HG02623 (cell line): ENCODE measurements at regions not wholly inside any gene's neighbourhood (a gene's known extent, or its start where the extent isn't known, plus 50 kb on each side); places are given as distances from the start of the nearest gene placed in this dataset.

Experiments
- ATAC-seq: cut with Tn5 transposase; IDR thresholded peaks from one replicate; pipeline ENCODE4 v1.9.1; 2021; ENCODE audit warnings: moderate library complexity; ENCODE audit not compliant: unreplicated experiment

DNA sequence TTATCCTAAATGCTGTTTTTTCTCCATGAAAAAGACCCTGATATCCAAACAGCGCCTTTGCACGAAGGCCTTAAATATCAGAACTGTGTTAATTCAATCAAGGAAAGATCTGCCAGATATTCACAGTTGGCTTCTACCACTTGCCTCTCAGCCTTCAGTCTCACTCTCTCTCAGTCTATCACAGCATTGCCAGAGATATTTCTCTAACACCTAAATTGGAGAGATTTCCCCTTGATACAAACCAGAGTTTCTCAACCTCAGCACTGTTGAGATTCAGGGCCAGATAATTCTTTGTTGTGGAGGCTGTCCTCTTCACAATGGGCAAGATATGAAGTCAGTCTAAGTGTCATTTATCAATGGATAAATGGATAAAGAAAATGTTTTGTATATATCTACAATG, 454.1 kb upstream of the MAF start:
- no peak for ATAC-seq

DNA sequence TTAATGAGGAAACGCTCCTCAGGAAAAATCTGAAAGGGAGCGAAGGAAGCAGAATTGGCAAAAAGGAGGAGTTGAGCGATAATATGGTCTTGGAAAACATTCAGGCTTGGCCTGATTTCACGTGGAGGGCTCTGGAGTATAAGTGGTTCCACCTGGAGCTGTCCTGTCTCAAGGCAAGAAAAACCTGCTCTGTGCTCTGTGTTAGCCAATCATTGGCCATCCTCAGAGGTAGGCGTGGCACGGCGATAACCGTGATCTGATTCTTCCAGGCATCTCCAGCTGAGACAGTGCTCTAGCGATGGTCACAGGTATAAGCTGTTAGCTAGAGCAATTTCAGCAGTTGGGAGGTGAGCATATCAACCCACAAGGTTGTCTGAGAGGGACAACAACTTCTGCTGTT, 450.5 kb upstream of the MAF start:
- ATAC-seq, result no peak

DNA sequence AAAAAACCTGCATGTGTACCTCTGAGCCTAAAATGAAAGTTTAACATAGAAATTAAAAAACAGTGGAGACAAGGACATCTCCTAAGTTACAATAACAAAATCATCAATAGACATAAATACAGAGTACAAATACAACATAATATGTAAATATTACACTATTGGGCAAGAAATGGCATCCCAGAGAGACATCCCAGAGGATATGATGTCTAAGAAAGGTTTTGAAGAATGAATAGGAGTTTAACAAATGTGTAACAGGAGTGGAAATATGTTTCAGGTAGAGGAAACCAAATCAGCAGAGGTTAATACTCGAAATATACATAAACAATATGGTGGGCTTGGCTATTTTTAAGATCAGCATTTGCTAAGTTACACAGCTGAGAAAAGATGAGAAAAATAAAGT, 447.7 kb upstream of the MAF start:
- ATAC-seq, result no peak

DNA sequence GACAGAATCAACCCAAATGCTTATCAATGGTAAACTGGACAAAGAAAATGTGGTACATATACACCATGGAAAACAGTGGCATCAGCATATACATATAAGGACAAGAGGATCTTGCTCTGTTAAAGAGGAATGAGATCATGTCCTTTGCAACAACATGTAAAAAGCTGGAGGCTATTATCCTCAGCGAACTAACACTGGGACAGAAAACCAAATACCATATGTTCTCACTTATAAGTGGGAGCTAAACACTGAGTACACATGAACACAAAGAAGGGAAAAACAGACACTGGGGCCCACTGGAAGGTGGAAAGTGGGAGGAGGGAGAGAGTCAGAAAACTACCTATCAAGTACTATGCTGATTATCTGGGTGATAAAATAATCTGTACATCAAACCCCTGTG, 447.3 kb upstream of the MAF start:
- ATAC-seq, result no peak

DNA sequence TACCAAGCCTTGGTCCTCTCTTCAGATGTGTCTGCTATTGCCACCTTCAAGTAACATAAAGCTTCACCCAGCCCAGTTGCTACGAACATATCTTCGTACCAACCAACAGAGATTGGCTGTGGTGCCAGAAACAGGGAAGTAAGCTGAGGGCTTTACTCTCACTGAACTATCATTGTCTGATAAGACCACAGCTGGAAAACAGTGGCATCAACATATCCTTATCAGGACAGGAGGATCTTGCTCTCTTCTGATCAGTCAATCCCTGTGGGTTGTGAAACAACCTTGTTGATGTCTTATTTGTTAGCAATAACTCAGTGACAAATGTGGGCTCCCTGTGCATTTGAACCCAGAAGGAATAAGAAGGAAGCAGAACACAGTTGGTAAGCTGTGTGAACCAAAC, 446.3 kb upstream of the MAF start:
- no peak for ATAC-seq

DNA sequence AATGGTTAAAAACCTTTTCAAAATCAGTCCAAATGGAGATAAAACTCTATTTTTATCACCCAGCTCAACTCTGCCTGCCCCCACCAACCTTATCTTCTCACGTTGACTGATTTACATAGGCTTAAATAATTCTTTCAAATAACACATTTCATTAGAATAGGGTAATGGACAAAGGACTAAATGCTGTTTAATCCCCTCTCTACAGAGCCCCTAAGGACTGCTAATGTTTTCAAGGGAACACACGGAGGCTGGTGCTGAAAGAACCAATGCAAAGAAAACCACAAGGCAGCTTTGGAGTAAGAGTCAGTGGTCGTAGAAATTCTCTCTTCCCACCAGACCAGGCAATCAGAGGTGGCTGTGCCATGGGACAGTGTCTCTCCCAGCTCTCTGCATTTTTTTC, 445.7 kb upstream of the MAF start:
- ATAC-seq, result no peak

DNA sequence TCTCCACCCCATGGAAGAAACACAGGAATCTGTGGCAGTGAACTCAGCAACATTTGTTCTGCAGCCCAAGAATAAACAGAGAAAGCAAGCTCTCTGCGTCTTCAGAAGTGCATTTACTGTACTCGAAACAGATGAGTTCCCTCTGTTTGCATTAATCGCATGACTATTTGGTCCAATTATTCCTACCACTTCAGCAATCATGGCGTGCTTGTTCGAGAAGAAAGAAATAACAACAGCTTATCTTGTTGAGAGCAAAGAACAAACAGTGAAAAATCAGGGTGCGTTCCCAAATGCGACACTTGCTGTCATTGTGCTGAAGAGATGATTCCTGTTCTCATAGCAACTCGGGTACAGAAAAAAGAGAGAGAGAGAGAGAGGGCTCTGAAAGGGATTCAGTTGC, 445.3 kb upstream of the MAF start:
- no peak for ATAC-seq

DNA sequence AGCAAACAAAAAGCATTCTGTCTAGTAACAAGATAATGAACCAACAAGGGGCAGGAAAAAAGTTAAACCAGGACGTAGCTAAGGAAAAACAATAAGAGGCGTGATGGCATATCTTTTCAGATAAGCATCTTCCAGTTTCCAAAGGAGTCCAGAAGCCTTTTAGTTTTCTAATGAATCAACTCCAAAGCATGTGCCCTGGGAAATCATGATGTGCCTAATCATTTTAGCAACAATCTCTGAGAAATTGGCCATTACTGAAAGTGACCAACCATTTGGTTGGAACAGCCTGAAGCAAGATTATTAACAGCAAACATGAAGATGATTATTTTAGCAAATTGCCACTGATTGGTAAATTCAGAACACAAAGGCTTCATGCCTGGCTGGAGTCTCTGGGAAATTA, 440.9 kb upstream of the MAF start:
- no peak for ATAC-seq

DNA sequence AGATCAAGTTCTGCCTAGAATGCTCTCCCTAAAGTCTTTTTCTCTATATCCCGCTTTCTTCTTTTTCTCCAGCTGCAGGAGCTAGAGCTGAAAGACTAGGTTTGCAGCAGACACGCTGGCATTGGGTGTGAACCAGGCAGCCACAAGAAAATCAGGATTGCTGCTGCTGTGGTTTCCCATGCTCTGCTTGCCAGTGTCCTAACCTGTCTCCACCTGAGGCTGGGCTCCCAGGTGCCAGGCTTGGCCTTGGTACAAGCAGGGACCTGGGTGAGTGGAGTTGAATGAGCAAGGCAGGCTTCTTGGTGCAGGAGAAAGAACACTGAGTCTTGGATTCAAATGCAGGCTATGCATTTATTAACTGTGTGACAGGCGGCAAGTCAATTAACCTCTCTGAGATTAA, 440.3 kb upstream of the MAF start:
- ATAC-seq, result no peak

DNA sequence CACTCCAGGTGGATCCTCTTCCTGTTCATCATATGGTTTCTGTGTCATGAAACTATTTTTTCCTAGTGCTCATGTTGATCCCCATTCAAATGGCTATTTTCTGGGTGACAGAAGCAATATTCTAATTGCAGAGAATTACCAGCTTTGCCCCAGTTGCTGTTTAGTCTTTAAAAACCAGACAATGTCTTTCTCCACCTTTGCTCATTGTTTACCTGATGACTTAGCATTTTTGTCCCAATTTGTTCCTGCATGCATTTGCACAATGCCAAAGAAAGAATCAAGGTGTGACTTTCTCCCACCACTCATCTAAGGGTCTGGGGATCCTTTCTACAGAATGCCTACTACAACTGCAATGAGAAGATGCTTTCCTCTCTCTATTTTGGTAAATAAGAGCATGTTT, 439.9 kb upstream of the MAF start:
- no peak for ATAC-seq

DNA sequence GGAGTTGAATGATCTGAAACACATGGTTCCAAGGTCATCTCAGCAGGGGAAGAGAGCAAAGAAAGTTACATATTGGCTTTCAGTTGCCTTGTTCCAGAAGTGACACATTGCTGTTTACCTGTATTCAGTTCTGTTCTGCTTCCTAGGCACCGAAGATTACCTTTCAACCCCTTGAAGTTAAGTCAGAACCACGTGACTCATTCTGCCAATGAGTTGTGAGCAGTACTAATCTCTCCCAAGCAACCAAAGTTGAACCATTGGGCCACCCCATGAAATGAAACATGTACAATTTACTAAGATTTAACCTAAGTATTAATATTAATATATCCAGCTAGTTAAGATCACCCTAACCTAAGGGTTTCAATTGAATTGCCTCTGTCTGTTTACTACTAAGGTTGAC, 439.2 kb upstream of the MAF start:
- no peak for ATAC-seq

DNA sequence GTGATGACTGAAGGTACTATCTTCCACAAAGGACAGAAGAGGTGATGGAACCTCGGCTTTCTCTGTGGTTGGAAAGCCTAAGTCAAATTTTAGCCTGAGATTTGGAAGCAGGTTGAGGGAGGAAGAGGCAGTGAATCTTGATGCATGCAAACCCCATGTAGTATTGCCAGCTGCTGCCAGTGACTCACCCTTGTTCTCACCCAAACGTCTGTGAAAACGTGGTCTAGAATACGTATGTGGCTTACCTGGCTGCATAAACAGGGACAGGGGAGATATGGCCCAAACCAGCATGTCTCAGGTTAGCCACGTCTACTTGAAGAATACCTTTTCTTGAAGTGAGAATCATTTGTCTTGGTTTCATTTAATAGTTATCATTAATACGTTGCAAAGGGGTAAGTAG, 438.0 kb upstream of the MAF start:
- ATAC-seq, result no peak

DNA sequence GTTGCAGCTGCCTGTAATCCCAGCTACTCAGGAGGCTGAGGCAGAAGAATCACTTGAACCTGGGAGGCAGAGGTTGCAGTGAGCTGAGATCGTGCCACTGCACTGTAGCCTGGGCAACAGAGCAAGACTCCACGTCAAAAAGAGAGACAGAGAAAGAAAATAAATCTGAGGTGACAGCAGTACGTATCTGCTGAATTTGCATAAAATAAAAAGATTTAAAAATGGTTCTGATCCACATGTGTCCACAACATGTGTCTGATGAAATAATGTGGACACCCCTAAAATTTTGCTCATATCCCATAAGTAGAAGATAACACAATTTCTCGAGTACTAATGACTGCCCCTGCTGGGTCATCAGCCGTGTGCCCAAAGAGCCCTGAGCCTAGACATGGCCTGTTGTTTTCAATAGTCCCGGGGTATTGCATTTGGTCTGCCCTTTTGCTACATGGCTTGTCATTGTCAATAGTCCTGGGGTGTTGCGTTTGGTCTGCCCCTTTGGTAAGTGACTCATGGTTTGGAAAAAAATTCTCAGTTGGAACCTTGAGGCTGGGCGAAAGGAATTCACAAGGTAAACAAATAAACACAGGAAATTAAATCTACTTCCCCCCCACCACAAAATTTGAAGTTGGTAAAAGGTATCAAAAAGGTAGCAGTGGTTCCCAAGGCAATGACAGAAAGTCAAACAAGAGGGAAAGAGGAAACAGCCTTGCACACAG, 434.6 kb upstream of the MAF start:
- no peak for ATAC-seq

DNA sequence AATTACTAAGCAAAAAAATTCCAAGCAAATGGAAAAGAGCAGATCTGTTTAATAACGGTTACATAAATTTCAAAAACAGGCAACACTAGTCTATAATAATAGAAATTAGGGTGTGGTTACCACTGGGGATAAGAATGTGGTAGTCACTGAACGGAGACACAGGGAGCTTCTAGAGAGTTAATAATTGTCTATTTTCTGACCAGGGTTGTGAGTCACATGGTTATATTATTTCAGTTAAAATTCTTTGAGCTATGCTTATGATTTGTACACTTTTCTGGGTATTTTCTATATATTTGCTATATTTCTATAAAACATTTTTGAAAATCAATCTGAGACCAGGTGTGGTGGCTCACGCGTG, 433.9 kb upstream of the MAF start:
- ATAC-seq, result no peak

DNA sequence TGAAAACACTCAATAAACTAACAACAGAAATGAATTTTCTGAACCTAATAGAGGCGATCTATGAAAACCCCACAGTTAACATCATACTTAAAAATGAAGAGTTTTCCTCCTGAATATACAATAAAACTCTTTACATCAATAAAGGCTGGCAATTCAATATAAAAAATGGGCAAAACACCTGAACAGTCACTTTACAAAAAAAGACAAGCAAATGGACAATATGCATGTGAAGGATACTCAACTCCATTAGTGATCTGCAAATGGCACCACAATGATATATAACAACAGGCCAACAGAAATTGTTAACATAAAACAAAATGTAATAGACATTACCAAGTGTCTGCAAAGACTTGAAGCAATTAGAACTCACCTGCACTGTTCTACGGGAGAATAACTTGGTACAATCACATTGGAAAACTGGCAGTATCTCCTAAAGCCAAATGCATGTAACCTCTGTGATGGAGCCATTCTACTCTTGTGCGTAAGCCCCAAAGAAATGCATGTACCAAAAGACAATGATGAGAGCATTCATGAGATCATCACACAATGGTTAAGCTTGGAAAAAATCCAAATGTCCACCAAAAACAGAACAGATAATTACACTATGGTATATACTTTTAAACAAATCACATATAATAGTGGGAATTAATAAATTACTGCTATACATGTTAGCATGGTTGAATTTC, 433.4 kb upstream of the MAF start:
- no peak for ATAC-seq

DNA sequence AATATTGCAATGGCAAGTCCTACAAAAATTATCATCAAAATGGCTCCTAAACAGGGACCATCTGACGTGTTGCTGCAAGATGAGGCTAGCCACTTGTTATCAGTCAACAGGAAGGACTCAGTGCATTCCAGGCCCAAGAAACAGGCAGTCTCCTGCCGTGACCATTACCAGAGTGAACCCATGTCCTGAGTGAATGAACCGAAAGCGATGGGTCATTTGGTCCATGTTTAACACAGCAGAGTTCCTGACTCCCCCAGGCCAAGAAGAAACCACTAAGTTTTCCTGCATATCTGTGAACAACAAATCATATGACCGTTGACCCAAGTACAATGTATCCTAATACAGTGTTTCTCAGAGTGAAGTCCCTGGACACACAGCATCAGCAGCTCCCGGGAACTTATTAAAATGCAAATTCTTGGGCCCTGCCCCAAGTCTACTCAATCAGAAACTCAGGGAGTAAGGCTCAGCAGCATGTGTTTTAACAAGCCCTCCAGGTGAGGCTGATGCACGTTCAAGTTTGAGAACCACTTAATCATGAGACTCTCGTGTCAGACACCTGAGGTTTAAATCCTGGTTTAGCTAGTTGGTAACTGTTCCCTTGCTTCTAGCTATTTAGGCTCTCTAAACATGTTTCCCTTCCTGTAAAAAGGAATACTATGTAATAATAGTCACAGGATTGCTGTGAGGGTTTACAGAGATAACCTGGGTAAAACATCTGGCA, 429.4 kb upstream of the MAF start:
- no peak for ATAC-seq

DNA sequence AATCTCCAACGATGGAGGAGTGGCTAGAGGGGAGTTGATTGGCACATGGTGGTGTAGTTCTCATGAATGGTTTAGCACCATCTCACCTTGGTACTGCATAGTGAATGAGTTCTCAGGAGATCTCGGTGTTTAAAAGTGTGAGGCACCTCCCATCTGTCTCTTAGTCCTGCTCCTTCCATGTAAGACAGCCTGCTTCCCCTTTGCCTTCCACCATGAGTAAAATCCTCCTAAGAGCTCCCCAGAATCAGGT, 428.8 kb upstream of the MAF start:
- ATAC-seq, result no peak

DNA sequence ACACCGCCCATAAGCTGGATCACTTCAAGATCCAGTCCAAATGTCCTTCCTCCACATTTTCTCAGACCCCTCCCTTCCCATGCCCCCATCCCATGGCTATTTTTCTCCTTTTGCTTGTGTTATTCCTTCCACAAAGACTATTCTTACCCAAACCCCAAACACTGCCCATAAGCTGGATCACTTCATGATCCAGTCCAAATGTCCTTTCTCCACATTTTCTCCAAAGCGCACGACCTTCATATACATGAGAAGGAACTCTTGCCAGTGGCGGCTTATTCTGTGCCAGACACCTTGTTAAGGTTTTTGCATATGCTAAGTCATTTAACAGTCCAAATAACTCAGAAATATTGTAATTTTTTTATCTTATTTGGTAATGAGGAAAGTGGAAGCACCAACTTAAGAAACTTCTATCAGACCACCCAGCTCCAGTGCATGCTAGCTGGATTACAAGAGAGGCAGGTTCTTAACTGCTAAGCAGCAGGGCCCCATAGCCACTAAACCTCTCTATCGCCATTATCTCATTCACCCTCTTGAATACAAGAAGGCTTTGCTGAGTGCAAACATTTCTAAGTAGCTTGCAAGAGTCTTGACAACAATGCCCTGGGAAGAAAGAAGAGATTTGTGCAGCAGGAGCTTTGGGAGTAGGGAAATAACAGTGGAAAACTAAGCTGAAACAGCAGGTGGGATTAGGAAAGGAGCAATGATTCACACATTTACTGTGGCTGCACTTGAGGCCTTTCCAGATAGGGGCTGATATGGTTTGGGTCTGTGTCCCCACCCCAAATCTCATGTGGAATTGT, 428.2 kb upstream of the MAF start:
- ATAC-seq, result no peak

DNA sequence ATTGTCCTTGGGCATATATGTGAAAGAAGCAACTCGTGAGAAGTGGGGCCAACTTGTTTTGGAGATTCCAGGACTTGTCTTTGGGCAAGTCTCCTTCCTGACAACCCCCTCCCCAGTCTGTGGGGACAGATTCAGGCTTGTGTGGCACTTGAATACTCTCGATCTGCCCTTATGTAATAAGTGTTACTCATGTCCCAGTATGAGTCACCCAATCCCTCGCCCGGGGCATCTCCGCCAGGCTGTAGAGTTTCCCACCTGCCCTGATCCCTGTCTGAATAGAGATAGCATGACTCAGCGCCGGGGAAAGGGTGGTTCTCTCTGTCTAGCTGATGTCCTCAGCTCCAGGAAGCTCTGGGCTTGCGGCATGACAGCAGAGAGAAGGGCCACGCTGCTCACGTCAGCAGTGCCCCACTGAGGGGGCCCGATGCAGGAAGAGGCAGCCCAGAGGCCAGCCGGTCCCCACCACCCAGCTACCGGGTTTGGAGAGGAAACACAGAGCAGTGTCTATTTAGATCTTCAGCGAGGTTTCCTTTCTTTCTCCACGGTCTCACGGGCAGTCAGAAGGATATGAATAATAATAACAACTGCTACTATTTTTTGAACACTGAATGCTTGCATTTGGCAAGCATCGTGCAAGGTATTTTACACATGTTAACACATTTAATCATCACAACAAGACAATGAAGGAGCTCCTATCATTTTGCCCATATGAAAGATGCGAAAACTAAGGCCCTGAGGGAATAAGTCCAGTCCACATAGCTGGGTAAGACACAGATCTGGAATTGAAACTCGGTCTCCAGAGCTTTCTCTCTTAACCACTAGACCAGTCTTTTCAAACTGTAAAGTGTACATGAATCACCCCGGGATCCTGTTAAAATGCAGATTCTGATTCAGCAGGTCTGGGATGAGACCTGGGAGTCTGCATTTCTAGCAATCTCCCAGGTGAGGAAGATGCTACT, 426.7 kb upstream of the MAF start:
- no peak for ATAC-seq

DNA sequence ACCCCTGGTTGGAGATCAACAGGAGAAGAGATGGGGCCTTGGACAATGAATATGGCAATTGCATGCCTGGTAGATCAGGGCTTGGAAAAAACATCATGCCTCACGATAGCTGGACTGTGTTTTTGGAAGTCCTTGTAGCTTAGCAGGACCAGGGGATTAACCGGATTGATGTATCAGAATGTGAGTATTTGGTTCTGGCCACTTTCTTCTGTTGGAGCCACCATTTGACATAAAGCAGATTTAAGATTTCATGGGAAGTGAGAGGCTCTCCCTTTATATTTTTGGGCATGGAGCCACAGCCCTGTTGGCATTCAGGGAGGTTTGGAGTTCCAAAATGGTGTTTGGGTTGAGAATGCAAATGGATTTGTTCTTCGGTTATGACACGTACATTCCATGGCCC, 424.7 kb upstream of the MAF start:
- ATAC-seq, result no peak

DNA sequence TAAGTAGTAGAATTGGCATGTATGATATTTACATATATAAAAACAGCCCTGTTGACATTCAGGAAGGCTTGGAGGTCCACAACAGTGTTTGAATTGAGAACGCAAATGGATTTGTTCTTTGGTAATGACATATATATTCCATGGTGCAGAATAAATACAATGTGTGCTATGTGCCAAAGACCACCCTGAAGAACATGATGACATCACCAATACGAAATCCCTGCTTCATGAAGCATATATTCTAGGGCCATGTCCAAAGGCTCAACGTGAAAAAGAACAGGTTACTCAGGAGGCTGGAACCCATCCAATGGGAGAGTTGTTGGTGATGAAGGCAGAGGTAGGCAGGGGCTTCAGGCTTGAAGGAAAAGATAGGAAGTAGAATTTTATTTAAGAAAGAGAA, 423.9 kb upstream of the MAF start:
- no peak for ATAC-seq
